ENCODE measurements at regions not wholly inside any gene's neighbourhood (a gene's known extent, or its start where the extent isn't known, plus 50 kb on each side); places are given as distances from the start of the nearest gene placed in this dataset.

DNA sequence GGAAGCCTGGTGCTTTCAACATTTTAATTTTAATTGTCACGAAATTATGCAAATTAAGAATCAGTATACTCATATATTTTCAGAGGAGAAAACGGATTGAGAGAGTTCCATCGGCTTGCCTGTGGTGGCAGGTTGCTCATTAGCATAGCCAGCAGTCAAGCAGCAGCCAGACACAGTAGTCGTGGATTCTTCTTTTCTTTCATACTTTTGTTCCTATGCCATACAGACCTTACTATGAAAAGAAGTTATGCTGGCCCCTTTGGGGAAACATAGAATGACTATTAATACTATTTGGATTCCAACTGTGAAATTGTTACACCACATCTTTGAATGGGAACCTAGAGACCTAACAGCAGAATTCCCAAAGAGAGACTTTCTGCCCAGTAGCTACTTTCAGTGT is 617.7 kb upstream of the CA10 start:
- no peak for TF ChIP-seq FOSL1 (CRISPR knock-in tag; IDR thresholded peaks at IDR 0.05; ENCODE audit: borderline replicate concordance)
- no peak for TF ChIP-seq ELF4 (CRISPR knock-in tag; IDR thresholded peaks at IDR 0.05; ENCODE audit: borderline replicate concordance)
- no peak for TF ChIP-seq ADNP (CRISPR knock-in tag; IDR thresholded peaks at IDR 0.05)

All from HepG2 (cell line).